ENCODE measurements at regions not wholly inside any gene's neighbourhood (a gene's known extent, or its start where the extent isn't known, plus 50 kb on each side); places are given as distances from the start of the nearest gene placed in this dataset.

DNA sequence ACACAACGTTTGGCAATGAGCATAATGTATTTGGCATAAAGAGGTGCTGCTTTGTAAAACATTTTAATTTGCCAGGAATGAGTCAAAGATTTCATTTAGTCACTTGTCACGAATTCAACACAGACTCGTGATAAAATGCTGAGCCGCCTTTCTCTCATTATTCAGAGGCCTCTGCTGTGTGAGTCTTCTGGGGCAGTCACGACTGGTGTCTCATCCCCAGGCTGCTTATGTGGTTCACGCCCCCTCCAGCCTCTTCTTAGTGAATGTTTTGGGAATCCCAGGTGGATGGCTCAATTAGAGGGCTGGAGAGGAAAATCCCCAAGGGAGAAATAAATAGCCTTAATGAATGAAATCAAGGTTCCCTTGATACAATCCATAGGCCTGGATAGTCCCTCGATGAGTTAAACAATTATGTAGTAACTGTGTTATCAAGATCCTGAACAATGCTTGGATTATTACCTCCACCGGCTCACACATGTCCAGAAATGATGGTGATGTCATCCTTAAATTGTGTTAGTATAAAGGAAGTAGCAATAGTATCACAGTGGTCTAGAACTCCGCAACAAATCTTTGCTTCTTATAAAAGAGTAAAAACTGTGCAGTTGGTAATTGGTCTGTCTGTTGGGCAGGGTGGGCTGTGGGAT is 192.1 kb upstream of the ADAMTS16 start:
- intact Hi-C loops (cut with micrococcal nuclease) (no loop called here), dilution Hi-C loops (cut with MboI; ENCODE audit: extremely low pct_ligation_motif_present, low sequenced_read_pairs) (no loop called here)
- FAIRE-seq (no peak), DNase-seq (ENCODE audit: low read depth, low spot score) (no peak)
- H3K9me1 ChIP-seq (replicated peaks; ENCODE audit: control insufficient read depth, extremely low read depth, insufficient read depth, low read length), result no peaks in the 10 kb centered on the region
- ChIA-PET POLR2A (no interaction called here), CTCF (no interaction called here)
- no peaks in the 10 kb centered on the region for H3K27me3 ChIP-seq (ENCODE audit: control insufficient read depth in 2 of 2, insufficient read depth in 2 of 2, low read length in 2 of 2)
- H3K4me1 ChIP-seq (ENCODE audit: control insufficient read depth, extremely low read depth, insufficient read depth, low read length), result no peaks in the 10 kb centered on the region
- H4K20me1 ChIP-seq (replicated peaks; ENCODE audit: control insufficient read depth, extremely low read depth, insufficient read depth, low read length), result no peaks in the 10 kb centered on the region
- H3K36me3 ChIP-seq (ENCODE audit: control insufficient read depth in 2 of 2, extremely low read depth in 1 of 2, insufficient read depth in 2 of 2, low read length in 2 of 2), result no peaks in the 10 kb centered on the region
- no peak overlapping the region for H3K4me2 ChIP-seq (ENCODE audit: insufficient read depth, low read length)
- TF ChIP-seq MYC (IDR thresholded peaks at IDR 0.05; ENCODE audit: low read depth, low read length), result no peak
- TF ChIP-seq, protein P1, sequence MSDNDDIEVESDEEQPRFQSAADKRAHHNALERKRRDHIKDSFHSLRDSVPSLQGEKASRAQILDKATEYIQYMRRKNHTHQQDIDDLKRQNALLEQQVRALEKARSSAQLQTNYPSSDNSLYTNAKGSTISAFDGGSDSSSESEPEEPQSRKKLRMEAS (IDR thresholded peaks at IDR 0.05; ENCODE audit: insufficient read depth, insufficient read length), result no peak
- TF ChIP-seq EZH2 (IDR thresholded peaks at IDR 0.05; ENCODE audit: borderline replicate concordance, low read depth, low read length, severe bottlenecking), result no peak
- TF ChIP-seq, protein P2, sequence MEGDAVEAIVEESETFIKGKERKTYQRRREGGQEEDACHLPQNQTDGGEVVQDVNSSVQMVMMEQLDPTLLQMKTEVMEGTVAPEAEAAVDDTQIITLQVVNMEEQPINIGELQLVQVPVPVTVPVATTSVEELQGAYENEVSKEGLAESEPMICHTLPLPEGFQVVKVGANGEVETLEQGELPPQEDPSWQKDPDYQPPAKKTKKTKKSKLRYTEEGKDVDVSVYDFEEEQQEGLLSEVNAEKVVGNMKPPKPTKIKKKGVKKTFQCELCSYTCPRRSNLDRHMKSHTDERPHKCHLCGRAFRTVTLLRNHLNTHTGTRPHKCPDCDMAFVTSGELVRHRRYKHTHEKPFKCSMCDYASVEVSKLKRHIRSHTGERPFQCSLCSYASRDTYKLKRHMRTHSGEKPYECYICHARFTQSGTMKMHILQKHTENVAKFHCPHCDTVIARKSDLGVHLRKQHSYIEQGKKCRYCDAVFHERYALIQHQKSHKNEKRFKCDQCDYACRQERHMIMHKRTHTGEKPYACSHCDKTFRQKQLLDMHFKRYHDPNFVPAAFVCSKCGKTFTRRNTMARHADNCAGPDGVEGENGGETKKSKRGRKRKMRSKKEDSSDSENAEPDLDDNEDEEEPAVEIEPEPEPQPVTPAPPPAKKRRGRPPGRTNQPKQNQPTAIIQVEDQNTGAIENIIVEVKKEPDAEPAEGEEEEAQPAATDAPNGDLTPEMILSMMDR (IDR thresholded peaks at IDR 0.05; ENCODE audit: extremely low read depth in 1 of 2, insufficient read depth in 1 of 2, low read depth in 1 of 2, low read length in 2 of 2), result no peak
- no peak for TF ChIP-seq FOS (IDR thresholded peaks at IDR 0.05; ENCODE audit: borderline replicate concordance, insufficient read depth, low read length)
- no peak for TF ChIP-seq JUN (IDR thresholded peaks at IDR 0.05; ENCODE audit: borderline replicate concordance, insufficient read depth, insufficient read length, low read depth)
- TF ChIP-seq GATA2 (IDR thresholded peaks at IDR 0.05; ENCODE audit: insufficient read depth, insufficient read length, low read depth, low read length), result no peak
- no peak for TF ChIP-seq POLR2AphosphoS5 (IDR thresholded peaks at IDR 0.05; ENCODE audit: insufficient read depth, low read depth, low read length)
- no peak for TF ChIP-seq POLR2A (IDR thresholded peaks at IDR 0.05; ENCODE audit: low read depth, low read length)
- no peak overlapping the region for H3K27ac ChIP-seq (ENCODE audit: insufficient read depth, low read depth, low read length)
- no peak overlapping the region for H2AFZ ChIP-seq (ENCODE audit: low read depth, low read length)
- no peaks in the 10 kb centered on the region for H3K79me2 ChIP-seq (ENCODE audit: control insufficient read depth, insufficient read depth, low read length)
- H3K9me3 ChIP-seq (replicated peaks; ENCODE audit: control insufficient read depth, insufficient read depth, low read length), result peaks cover 3% of the 10 kb centered on the region
- H3K9ac ChIP-seq (replicated peaks; ENCODE audit: extremely low read depth, insufficient read depth, low read length), result no peak overlapping the region
- BruUV-seq (replicated peaks), result no TSS peak
- H3K4me3 ChIP-seq (replicated peaks in 1 of 3; ENCODE audit: insufficient read depth in 1 of 3, low read depth in 1 of 3, low read length in 3 of 3), result no peak overlapping the region
